ENCODE measurements at regions not wholly inside any gene's neighbourhood (a gene's known extent, or its start where the extent isn't known, plus 50 kb on each side); places are given as distances from the start of the nearest gene placed in this dataset.
"Not testable (repeated sequence)": the region's sequence is repeated elsewhere in the genome, so short reads cannot be mapped to it uniquely, and the experiment has no call there.

DNA sequence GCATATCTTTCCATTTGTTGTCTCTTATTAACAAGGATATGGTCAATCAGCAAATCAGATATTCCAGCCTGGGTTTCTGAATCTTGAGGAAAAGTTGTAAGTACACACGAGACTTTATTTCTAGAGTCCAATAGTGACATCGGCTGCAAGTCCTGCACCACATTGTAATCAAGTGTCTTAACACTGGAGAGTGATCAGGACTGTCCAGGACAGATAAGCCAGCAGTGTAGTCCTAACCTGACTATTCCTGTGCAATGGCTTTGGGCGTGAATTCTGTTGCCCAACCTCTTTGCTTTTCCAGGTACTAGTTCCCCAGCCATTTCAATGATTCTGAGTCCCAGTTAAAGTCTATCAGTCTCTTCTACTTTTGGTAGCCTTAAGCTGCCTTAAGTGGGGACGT lies 395.0 kb downstream of the PCDH10 start:
- peaks cover 0 to 8% (median 0%) of the 10 kb centered on the region in 12 donors for H3K9me3 ChIP-seq
- no peaks in the 10 kb centered on the region for H3K4me1 ChIP-seq
- DNase-seq (no peak), ATAC-seq (no peak)
- intact Hi-C loops (cut with DNase I): no loop called here
- no peak overlapping the region for H3K4me3 ChIP-seq
- no peak overlapping the region for H3K27ac ChIP-seq
- H3K36me3 ChIP-seq: no peaks in the 10 kb centered on the region
- WGBS, 4 donors: 79 to 81% (median 80%) methylated on average over 4 of the region's 4 CpGs
- no peak for TF ChIP-seq POLR2A (IDR thresholded peaks at IDR 0.05)
- TF ChIP-seq, protein P1, sequence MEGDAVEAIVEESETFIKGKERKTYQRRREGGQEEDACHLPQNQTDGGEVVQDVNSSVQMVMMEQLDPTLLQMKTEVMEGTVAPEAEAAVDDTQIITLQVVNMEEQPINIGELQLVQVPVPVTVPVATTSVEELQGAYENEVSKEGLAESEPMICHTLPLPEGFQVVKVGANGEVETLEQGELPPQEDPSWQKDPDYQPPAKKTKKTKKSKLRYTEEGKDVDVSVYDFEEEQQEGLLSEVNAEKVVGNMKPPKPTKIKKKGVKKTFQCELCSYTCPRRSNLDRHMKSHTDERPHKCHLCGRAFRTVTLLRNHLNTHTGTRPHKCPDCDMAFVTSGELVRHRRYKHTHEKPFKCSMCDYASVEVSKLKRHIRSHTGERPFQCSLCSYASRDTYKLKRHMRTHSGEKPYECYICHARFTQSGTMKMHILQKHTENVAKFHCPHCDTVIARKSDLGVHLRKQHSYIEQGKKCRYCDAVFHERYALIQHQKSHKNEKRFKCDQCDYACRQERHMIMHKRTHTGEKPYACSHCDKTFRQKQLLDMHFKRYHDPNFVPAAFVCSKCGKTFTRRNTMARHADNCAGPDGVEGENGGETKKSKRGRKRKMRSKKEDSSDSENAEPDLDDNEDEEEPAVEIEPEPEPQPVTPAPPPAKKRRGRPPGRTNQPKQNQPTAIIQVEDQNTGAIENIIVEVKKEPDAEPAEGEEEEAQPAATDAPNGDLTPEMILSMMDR (IDR thresholded peaks at IDR 0.05): no peak
- H3K27me3 ChIP-seq: no peaks in the 10 kb centered on the region

DNA sequence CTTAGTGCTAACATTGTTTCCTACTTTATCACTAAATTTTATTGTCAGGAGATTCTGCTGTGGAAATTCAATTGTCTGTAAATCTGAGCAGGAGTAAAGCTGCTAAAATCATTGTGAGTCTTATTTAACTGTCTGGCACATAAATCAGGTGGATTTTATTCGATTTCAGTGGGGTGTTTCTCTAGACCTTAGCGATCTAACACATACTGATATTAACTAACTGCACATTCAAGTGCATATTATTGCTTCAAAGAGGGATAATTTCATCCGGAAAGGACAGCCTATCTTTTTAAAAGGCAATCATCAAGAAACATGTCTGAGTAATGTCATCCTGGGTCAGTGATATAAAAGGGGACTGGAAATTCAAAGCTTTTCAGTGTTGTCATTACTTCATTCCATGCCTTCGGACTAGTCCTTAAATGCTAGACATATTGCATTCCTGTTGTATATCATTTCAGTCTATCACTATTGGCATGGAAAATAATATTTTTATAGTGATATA lies 388.7 kb downstream of the PCDH10 start:
- intact Hi-C loops (cut with DNase I): no loop called here
- Histone ChIP-seq H3K4me3 (no peak overlapping the region), H3K4me1 (no peaks in the 10 kb centered on the region), H3K9me3 (peaks cover 0 to 6% (median 0%) of the 10 kb centered on the region in 12 donors), H3K36me3 (no peaks in the 10 kb centered on the region), H3K27ac (no peak overlapping the region), H3K27me3 (no peaks in the 10 kb centered on the region)
- TF ChIP-seq, protein P1 (IDR thresholded peaks at IDR 0.05): no peak
- no peak for TF ChIP-seq POLR2A (IDR thresholded peaks at IDR 0.05)
- ATAC-seq: no peak
- DNase-seq: no peak
- 61 to 67% (median 64%) methylated on average over 4 of the region's 4 CpGs for WGBS, 4 donors

DNA sequence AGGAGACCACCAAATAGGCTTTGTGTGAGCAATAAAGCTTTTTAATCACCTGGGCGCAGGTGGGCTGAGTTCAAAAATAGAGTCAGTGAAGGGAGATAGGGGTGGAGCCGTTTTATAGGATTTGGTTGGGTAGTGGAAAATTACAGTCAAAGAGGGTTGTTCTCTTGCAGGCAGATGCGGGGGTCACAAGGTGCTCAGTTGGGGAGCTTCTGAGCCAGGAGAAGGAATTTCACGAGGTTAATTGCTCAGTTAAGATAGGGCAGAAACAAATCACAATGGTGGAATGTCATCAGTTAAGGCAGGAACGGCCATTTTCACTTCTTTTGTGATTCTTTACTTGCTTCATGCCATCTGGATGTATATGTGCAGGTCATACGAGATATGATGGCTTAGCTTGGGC lies 385.1 kb downstream of the PCDH10 start:
- WGBS, 4 donors: 63 to 74% (median 67%) methylated on average over 6 of the region's 6 CpGs
- DNase-seq; ATAC-seq; H3K9me3 ChIP-seq; H3K36me3 ChIP-seq; H3K4me3 ChIP-seq; H3K27ac ChIP-seq; intact Hi-C loops (cut with DNase I); H3K27me3 ChIP-seq; H3K4me1 ChIP-seq: not testable (repeated sequence)

DNA sequence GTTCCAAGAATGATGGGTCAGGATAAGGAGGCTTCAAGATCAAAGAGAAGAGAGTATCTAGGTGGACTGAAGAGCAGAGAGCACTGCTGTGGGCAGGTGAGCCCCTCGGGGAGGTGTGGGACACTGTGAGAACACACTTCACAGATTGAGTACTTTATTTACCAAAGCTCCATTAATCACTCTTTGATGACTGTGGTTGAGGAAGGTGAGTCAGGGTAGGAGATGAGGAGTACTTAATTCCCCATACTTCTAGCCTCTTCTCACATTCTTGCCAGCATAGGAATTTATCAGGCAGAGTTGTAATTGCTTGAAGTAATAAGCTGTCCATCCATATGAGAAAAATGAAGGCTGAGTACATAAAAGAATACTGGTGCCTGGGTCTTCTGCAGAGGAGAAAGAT lies 375.3 kb downstream of the PCDH10 start:
- no peak for DNase-seq
- H3K27me3 ChIP-seq: no peaks in the 10 kb centered on the region
- no peaks in the 10 kb centered on the region for H3K36me3 ChIP-seq
- H3K4me1 ChIP-seq: no peaks in the 10 kb centered on the region
- TF ChIP-seq, protein P1 (IDR thresholded peaks at IDR 0.05): no peak
- TF ChIP-seq POLR2A (IDR thresholded peaks at IDR 0.05): no peak
- WGBS, 4 donors: 40 to 58% (median 45%) methylated on average over 1 of the region's 1 CpG
- H3K9me3 ChIP-seq: no peaks in the 10 kb centered on the region
- no peak for ATAC-seq
- intact Hi-C loops (cut with DNase I): no loop called here
- no peak overlapping the region for H3K27ac ChIP-seq
- H3K4me3 ChIP-seq: no peak overlapping the region

DNA sequence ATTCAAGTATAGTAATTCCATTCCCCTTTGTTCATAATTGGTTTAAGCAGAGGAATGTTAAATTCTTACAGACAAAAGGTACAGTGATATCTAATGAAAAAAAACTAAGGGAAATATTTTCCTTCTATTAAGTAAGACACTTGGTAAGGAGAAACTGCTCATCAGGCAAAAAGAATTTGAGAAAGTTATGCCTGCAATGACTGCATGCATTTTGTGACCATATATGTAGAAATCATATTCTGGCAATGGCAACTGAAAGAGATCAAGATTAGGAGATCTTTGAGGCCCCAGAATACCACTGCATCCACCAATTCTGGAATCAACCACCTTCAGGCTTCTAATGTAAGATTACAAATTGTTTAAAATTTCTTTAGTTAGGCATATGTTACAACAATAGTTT lies 364.8 kb downstream of the PCDH10 start:
- no peaks in the 10 kb centered on the region for H3K36me3 ChIP-seq
- intact Hi-C loops (cut with DNase I): no loop called here
- TF ChIP-seq, protein P1 (IDR thresholded peaks at IDR 0.05): no peak
- no peak for TF ChIP-seq POLR2A (IDR thresholded peaks at IDR 0.05)
- ATAC-seq (no peak), DNase-seq (no peak)
- no peak overlapping the region for H3K27ac ChIP-seq
- H3K9me3 ChIP-seq: peaks cover 0 to 15% (median 1%) of the 10 kb centered on the region in 12 donors
- no peak overlapping the region for H3K4me3 ChIP-seq
- H3K27me3 ChIP-seq: no peaks in the 10 kb centered on the region
- H3K4me1 ChIP-seq: no peaks in the 10 kb centered on the region
